ENCODE measurements at regions not wholly inside any gene's neighbourhood (a gene's known extent, or its start where the extent isn't known, plus 50 kb on each side); places are given as distances from the start of the nearest gene placed in this dataset.

GRCh38 chr4:54897590-54897989, 227.8 kb downstream of the KDR start:
- TF ChIP-seq CTCF (IDR thresholded peaks at IDR 0.05; ENCODE audit: low read depth, low read length): no peak
- H3K4me3 ChIP-seq (ENCODE audit: low read depth, low read length): no peak overlapping the region

- no peak overlapping the region for H3K4me3 ChIP-seq (ENCODE audit: low read depth, low read length)
- TF ChIP-seq CTCF (IDR thresholded peaks at IDR 0.05; ENCODE audit: low read depth, low read length): no peak
These were observed 224.9 kb downstream of the KIT start for GRCh38 chr4:54882616-54883015.

GRCh38 chr4:54879576-54879975, 221.8 kb downstream of the KIT start:
- no peak for TF ChIP-seq CTCF (IDR thresholded peaks at IDR 0.05; ENCODE audit: low read depth, low read length)
- no peak overlapping the region for H3K4me3 ChIP-seq (ENCODE audit: low read depth, low read length)

GRCh38 chr4:54877006-54877405, 219.2 kb downstream of the KIT start:
- TF ChIP-seq CTCF (IDR thresholded peaks at IDR 0.05; ENCODE audit: low read depth, low read length): no peak
- no peak overlapping the region for H3K4me3 ChIP-seq (ENCODE audit: low read depth, low read length)

- no peak overlapping the region for H3K4me3 ChIP-seq (ENCODE audit: low read depth, low read length)
- TF ChIP-seq CTCF (IDR thresholded peaks at IDR 0.05; ENCODE audit: low read depth, low read length): no peak
These were observed 214.5 kb downstream of the KIT start for GRCh38 chr4:54872261-54872660.

- no peak for TF ChIP-seq CTCF (IDR thresholded peaks at IDR 0.05; ENCODE audit: low read depth, low read length)
These were observed 206.0 kb downstream of the KIT start for GRCh38 chr4:54863571-54864255.

GRCh38 chr4:54861201-54861600, 203.4 kb downstream of the KIT start:
- TF ChIP-seq CTCF (IDR thresholded peaks at IDR 0.05; ENCODE audit: low read depth, low read length): no peak
- H3K4me3 ChIP-seq (ENCODE audit: low read depth, low read length): no peak overlapping the region

More at GRCh38 chr4:54863571-54864255, 206.0 kb downstream of the KIT start:
- H3K4me3 ChIP-seq (ENCODE audit: low read depth, low read length): no peak overlapping the region
